Astrocyte (in vitro differentiated cells and primary cell): ENCODE measurements at regions not wholly inside any gene's neighbourhood (a gene's known extent, or its start where the extent isn't known, plus 50 kb on each side); places are given as distances from the start of the nearest gene placed in this dataset.

Experiments used
- CTCF ChIP-seq: IDR thresholded peaks from 2 replicates; pipeline ENCODE4 v1.5.1; 2011; ENCODE audit warnings: low read depth, mild to moderate bottlenecking, inconsistent platforms, low read length, moderate library complexity; ENCODE audit not compliant: insufficient read depth
- EZH2 ChIP-seq: IDR thresholded peaks from 2 replicates; pipeline ENCODE4 v1.6.1; 2012; ENCODE audit warnings: mild to moderate bottlenecking, low read length, inconsistent platforms; ENCODE audit not compliant: insufficient read depth

- TF ChIP-seq CTCF (no peak), EZH2 (no peak)
Observed at GRCh38 chr14:85125291-85125670, 404.7 kb upstream of the FLRT2 start.
